CD4-positive, alpha-beta T cell treated with Interleukin-21 for 1 hour (primary cell): ENCODE measurements at regions not wholly inside any gene's neighbourhood (a gene's known extent, or its start where the extent isn't known, plus 50 kb on each side); places are given as distances from the start of the nearest gene placed in this dataset.

Source experiments
- DNase-seq: peaks from one replicate; pipeline ENCODE4 v3.0.0-alpha.2; 2020

GRCh38 chr15:37261685-37262084, 161.3 kb upstream of the MEIS2 start:
- no peak for DNase-seq

- DNase-seq, result no peak
Observed at GRCh38 chr15:37262922-37263608, 162.7 kb upstream of the MEIS2 start.

GRCh38 chr15:37289109-37289765, 188.9 kb upstream of the MEIS2 start:
- DNase-seq, result no peak

- no peak for DNase-seq
Observed at GRCh38 chr15:37291920-37292319, 191.6 kb upstream of the MEIS2 start.

GRCh38 chr15:37298271-37298670, 197.9 kb upstream of the MEIS2 start:
- no peak for DNase-seq

- no peak for DNase-seq
Observed at GRCh38 chr15:37339437-37339836, 239.1 kb upstream of the MEIS2 start.

GRCh38 chr15:37339856-37340255, 239.5 kb upstream of the MEIS2 start:
- no peak for DNase-seq

GRCh38 chr15:37340438-37340837, 240.1 kb upstream of the MEIS2 start:
- no peak for DNase-seq

- no peak for DNase-seq
Observed at GRCh38 chr15:37359101-37359892, 258.9 kb upstream of the MEIS2 start.

- no peak for DNase-seq
Observed at GRCh38 chr15:37359893-37360290, 259.5 kb upstream of the MEIS2 start.

GRCh38 chr15:37360724-37361123, 260.4 kb upstream of the MEIS2 start:
- DNase-seq, result no peak

GRCh38 chr15:37361621-37362020, 261.3 kb upstream of the MEIS2 start:
- DNase-seq, result no peak

GRCh38 chr15:37362414-37362813, 262.1 kb upstream of the MEIS2 start:
- DNase-seq, result no peak

GRCh38 chr15:37368961-37369360, 268.6 kb upstream of the MEIS2 start:
- DNase-seq, result no peak

GRCh38 chr15:37370941-37371340, 270.6 kb upstream of the MEIS2 start:
- no peak for DNase-seq

- no peak for DNase-seq
Observed at GRCh38 chr15:37372064-37372463, 271.7 kb upstream of the MEIS2 start.

GRCh38 chr15:37375519-37375918, 275.2 kb upstream of the MEIS2 start:
- no peak for DNase-seq

- DNase-seq, result no peak
Observed at GRCh38 chr15:37377428-37377827, 277.1 kb upstream of the MEIS2 start.

GRCh38 chr15:37394402-37395099, 294.2 kb upstream of the MEIS2 start:
- no peak for DNase-seq

GRCh38 chr15:37395100-37395468, 294.7 kb upstream of the MEIS2 start:
- no peak for DNase-seq

GRCh38 chr15:37397266-37398022, 297.1 kb upstream of the MEIS2 start:
- no peak for DNase-seq

- DNase-seq, result no peak
Observed at GRCh38 chr15:37416103-37416502, 315.8 kb upstream of the MEIS2 start.

GRCh38 chr15:37425541-37425940, 325.2 kb upstream of the MEIS2 start:
- DNase-seq, result no peak
